GM21825 (cell line): ENCODE measurements at regions not wholly inside any gene's neighbourhood (a gene's known extent, or its start where the extent isn't known, plus 50 kb on each side); places are given as distances from the start of the nearest gene placed in this dataset.
"Not testable (repeated sequence)": the region's sequence is repeated elsewhere in the genome, so short reads cannot be mapped to it uniquely, and the experiment has no call there.

Experiments used
- ATAC-seq: cut with Tn5 transposase; IDR thresholded peaks from one replicate; pipeline ENCODE4 v1.9.1; 2021; ENCODE audit warnings: mild to moderate bottlenecking, moderate library complexity; ENCODE audit not compliant: unreplicated experiment

GRCh38 chr4:55028196-55028595, 97.2 kb downstream of the KDR start:
- no peak for ATAC-seq

DNA sequence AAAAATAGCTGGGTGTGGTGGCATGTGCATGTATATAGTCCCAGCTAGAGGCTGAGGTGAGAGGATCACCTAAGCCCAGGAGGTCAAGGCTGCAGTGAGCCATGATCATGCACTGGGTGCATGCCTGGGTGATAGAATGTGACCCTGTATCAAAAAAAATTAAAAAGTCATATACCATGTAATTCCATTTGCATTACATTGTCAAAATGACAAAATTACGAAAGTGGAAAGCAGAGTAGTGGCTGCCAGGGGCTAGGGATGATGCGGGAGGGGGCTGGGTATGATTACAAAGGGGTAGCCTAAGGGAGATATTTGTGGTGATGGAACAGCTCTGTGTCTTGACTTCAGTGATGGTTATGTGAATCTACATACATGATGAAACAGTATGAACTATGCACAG, 97.8 kb downstream of the KDR start:
- ATAC-seq, result no peak

DNA sequence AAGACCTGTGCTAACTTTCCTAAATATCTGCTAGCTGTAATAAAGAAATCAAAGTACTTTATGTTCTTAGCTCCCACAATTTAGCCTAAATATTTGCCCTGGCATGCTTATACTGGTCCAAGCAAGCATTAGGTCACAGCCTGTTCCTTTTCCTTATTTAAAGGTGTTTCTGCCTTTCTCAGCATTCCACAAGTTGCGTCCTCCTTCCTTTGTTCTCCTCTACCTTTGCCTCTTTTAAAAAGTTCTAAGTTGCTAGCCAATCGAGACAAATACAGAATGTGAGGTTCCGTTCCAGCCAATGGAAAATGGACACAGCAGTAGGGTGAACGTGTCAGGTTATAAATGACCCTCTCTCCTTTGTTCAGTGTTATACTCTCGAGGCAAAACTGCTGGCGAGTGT, 99.9 kb downstream of the KDR start:
- ATAC-seq, result not testable (repeated sequence)

DNA sequence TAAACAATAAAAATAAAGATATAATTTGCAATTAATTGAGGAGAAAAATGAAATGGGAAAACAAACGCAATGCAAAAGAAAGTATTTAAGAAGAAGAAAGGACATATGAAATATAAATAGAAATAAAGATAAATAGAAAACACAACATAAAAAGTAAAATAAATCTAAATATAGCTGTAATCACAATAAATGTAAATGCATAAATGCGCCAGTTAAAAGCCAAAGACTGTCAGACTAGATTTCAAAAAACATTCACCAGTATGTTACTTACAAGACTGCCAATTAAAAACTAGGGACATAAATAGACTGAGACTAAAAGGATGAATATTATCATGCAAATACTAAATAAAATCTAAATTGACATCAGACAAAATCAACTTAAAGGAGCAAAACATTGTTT, 102.4 kb downstream of the KDR start:
- no peak for ATAC-seq

- ATAC-seq, result no peak
Observed at GRCh38 chr4:55021214-55021613, 104.2 kb downstream of the KDR start.

DNA sequence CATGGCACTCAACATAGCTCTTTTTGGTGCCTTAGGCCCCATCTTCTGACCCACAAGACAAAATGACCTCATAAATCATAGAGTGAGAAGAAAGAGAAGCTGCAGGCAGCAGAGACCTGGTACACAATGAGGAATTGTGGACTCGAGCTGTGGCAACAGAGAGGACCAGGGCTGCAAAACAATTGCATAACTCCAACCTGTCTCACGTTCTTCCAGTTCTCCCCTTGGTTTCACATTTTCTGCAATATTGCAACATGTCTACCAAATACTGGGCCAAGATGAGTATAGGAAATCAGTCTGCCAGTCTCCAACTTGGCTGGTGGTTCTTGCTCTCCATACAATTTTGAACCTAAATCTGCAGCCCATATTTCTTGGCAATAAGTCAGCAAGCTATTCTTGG, 105.3 kb downstream of the KDR start:
- no peak for ATAC-seq

GRCh38 chr4:55018978-55019377, 106.4 kb downstream of the KDR start:
- no peak for ATAC-seq

GRCh38 chr4:55018521-55018920, 106.9 kb downstream of the KDR start:
- no peak for ATAC-seq

- ATAC-seq, result no peak
Observed at GRCh38 chr4:55017406-55017805, 108.0 kb downstream of the KDR start.

DNA sequence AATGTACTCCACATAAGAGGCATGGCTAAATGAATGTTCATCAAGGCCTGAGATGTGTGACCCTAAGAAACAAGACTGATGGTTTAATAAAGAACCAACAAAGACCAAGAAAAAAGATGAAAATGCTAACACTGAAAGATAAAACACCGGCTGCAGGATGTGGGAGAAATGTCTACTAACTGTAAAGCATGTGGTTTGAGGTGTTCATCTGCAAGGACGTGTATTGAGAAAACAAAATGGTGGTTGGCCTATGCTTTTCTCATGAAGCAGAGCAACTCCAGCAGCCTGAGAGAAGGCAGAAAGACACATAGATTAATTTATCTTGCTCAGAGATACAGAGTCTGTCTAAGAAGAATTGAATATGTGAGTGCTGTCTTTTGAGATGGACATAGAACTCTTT, 109.3 kb downstream of the KDR start:
- no peak for ATAC-seq

DNA sequence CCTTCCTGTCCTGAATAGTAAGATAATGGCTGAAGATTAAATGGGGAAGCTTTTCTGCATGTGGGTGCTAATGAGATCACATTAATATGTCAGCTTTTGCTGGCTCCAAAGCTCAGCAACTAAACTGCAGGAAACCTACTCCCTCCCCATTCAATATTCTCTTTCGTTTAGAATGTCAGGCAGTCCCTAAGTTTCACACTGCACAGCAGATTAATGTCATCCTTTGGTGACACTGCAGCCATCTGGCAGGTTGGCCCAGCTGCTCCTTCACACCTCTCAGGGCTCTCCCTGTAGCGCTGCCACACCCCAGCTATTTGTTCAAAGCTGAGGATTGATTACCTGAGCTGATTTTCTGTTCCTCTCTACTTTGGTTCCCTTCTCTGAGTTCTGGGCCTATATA, 110.5 kb downstream of the KDR start:
- ATAC-seq, result no peak

GRCh38 chr4:55013431-55013955, 111.9 kb downstream of the KDR start:
- ATAC-seq, result no peak

GRCh38 chr4:55012363-55013230, 112.8 kb downstream of the KDR start:
- ATAC-seq, result no peak

DNA sequence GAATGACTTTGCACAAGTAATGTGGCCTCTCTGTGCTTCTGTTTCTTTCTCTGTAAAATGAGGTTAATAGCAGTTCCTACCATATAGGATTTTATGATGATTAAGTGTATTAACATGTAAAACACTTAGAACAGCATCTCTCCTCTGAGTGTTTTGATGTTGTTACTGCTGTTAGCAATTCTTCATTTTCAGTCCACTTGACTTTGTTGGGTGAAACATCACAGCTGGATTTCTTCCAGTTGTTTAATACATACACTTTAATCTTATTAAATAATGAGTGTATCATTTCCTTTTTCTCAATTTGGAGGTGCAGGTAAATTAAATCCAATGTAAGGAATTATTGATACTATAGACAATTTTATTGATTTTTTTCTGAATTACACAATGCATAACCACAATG, 113.6 kb downstream of the KDR start:
- ATAC-seq, result no peak

DNA sequence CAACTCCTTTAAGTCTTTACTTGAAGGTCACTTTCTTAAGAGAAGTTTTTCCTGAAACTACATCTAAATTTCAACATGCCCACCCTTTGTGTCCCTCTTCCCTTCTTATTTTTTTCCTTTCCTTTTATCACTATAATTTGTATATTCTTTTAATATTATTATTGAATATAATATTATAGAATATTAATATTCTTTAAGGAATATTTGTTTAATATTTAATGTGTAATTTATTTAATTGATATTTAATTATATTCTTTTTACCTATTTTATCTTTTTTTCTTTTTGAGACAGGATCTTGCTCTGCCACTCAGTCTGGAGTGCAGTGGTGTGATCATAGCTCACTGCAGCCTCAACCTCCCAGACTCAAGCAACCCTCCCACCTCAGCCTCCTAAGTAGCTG, 114.8 kb downstream of the KDR start:
- ATAC-seq, result no peak

DNA sequence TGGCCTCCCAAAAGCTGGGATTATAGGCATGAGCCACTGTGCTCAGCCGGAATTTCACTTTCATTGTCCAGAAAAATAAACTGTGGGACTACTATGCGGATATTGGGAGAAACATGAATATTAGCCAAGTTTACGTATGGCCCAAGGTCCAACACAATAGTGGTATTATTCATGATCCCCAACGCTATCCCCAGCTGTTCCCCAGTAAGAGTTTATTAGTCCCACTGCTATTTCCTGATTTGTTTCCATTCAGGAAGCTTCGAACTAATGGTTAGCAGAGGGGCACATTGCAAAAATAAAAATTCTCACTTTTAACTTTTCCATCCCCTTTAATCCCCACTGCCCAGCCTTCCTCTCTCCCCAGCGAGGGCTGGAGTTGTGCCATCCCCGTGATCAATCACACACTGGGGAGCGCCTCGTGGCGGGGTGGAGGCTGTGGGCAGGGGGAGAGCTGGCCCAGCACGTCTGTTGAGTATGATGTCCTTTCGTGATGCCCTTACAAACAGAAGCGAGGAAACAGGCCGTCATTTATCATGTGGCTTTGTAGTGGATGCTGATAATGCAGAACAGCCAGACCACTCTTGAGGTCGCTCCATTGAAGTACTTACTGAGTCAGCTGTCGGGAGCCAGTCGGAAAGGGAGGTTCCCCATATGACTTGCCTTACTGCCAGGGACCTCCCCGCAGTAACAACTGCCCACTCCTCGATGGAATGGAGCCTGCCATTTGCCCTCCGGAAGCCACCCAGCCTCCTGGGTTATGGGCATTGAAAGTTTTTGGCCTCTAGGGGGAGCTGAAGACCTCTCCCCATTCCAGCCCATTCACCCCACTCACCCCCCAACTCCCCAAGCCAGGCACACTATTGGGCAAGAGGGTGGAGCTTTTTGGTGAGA, 117.0 kb downstream of the KDR start:
- no peak for ATAC-seq

DNA sequence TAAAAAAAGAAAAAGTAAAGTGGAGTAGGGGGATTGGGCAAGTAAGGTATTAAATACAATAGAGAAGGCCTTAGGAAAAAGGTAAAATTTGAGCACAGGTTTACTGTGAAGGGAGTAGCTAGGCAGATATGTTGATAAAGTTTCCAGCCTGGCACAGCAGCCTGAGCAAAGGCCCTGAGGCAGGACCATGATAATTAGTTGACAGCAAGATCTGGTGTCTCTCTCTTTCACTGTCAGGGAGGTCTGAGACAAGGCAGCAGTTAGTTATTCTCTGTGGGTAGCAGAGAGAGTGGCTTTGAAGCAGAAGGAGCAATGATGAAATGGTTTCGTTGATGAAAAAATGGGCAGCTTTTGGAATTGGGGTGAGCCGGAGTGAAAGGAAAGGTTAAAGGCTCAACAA, 119.5 kb downstream of the KDR start:
- no peak for ATAC-seq

DNA sequence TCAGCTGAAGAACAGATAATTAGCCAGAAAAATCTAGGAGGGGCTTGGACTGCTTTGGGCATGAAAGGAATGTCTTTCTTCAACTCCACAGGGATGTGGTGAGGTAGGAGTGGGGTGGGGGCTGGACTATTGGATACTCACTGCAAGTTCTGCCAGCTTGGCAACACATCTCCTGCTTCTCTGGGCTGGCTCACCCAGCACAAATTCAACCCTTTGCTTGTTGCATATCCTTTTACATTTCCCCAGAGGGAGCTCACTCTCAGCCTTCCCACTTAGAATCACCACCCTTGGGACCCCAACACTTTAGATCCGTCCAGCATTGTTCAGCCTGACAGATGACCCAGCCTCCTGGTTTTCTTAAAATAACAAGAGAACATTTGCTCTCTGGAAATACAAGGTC, 120.6 kb downstream of the KDR start:
- no peak for ATAC-seq

DNA sequence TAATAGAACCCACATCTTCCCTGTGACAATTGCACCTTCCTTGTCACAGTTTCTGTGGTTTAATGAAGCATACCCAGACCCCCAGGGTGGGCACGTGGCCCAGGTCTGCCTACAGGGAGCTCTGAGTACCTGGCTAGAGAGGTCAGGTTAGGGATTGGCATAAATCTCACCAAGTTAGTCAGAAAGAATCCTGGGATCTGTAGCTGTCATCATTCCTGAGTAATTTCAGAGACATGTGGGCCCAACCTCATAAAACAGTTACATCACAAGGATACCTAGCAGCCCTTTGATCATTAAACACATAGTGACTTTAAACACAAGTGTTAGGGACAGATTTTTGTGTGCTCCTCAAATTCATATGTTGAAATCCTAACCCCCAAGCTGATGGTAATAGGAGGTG, 123.0 kb downstream of the KDR start:
- no peak for ATAC-seq

DNA sequence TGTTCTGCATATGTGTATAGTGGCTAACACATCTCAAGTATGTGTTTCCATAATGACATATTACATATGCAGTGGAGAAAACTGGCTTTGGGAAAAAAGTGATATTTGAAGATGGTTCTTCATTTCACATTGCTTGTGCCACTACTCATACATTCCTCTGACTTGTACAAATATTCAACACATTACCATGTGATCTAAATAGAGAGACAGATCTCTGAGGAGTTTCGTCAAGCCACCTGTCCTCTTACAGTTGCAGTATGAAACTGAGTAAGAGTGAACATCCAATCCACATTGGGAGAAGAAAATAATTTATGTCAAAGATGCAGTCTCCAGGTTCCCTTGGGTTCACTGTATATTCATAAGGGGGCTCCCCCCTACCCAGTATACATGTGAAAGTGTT, 123.9 kb downstream of the KDR start:
- no peak for ATAC-seq

- ATAC-seq, result no peak
Observed at GRCh38 chr4:54999003-54999402, 126.4 kb downstream of the KDR start.
